ENCODE measurements at regions not wholly inside any gene's neighbourhood (a gene's known extent, or its start where the extent isn't known, plus 50 kb on each side); places are given as distances from the start of the nearest gene placed in this dataset.

DNA sequence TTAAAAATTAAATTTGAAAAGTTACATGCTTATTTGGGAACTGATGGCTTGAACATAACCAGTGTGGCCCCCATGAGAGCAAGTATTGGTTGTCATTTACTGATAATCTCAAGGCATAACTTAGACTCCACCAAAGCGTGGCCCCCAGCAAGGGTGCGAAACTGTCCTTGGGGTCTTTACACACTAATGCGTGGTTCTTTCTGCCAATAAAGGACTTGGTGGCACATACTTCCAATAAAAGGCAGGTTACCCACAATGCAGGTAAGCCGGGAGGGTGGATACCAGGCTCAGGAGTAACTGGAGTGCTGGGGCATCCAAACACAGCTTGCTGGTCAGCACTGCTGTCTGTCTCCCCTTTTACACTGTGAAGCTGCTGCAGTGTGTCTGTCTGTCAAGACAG is 278.2 kb upstream of the NCKAP5 start:
- no peak overlapping the region for H3K9ac ChIP-seq (ENCODE audit: extremely low read depth, insufficient read length, low read length)
- H3K4ac ChIP-seq (ENCODE audit: low read depth, low read length) = no peak overlapping the region
- H3K27ac Mint-ChIP-seq = no peak overlapping the region
- H2BK120ac ChIP-seq (ENCODE audit: low read depth, low read length, poor library complexity, severe bottlenecking) = no peak overlapping the region
- H3T11ph ChIP-seq (ENCODE audit: low read length) = no peak overlapping the region
- no peaks in the 10 kb centered on the region for H3K79me1 ChIP-seq (ENCODE audit: insufficient read depth, low read depth, low read length, poor library complexity, severe bottlenecking)
- H2BK15ac ChIP-seq (ENCODE audit: low read depth, low read length) = no peak overlapping the region
- H4K8ac ChIP-seq (replicated peaks; ENCODE audit: insufficient read length, low read depth, low read length) = no peak overlapping the region
- H3K27me3 ChIP-seq (ENCODE audit: insufficient read depth, low read length) = no peaks in the 10 kb centered on the region
- H3K9me3 ChIP-seq (ENCODE audit: control insufficient read depth, low read depth, low read length) = no peaks in the 10 kb centered on the region
- H2BK5ac ChIP-seq (ENCODE audit: insufficient read length, low read length) = no peak overlapping the region
- H3K14ac ChIP-seq (ENCODE audit: insufficient read depth, low read length) = no peak overlapping the region
- H2AK5ac ChIP-seq (ENCODE audit: insufficient read length, low read length) = no peak overlapping the region
- H3K79me2 ChIP-seq (ENCODE audit: insufficient read depth, low read length) = no peaks in the 10 kb centered on the region
- TF ChIP-seq, protein P1, sequence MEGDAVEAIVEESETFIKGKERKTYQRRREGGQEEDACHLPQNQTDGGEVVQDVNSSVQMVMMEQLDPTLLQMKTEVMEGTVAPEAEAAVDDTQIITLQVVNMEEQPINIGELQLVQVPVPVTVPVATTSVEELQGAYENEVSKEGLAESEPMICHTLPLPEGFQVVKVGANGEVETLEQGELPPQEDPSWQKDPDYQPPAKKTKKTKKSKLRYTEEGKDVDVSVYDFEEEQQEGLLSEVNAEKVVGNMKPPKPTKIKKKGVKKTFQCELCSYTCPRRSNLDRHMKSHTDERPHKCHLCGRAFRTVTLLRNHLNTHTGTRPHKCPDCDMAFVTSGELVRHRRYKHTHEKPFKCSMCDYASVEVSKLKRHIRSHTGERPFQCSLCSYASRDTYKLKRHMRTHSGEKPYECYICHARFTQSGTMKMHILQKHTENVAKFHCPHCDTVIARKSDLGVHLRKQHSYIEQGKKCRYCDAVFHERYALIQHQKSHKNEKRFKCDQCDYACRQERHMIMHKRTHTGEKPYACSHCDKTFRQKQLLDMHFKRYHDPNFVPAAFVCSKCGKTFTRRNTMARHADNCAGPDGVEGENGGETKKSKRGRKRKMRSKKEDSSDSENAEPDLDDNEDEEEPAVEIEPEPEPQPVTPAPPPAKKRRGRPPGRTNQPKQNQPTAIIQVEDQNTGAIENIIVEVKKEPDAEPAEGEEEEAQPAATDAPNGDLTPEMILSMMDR (conservative IDR thresholded peaks at IDR 0.05) = no peak
- no peak overlapping the region for H3K4me3 Mint-ChIP-seq
- H3K36me3 Mint-ChIP-seq (ENCODE audit: insufficient read depth in 1 of 3, low read depth in 3 of 3) = no peaks in the 10 kb centered on the region
- H3K27ac ChIP-seq (ENCODE audit: insufficient read length, low read depth, low read length) = no peak overlapping the region
- H3K27me3 Mint-ChIP-seq (ENCODE audit: low read depth) = peaks cover 7% of the 10 kb centered on the region
- no peaks in the 10 kb centered on the region for H4K20me1 ChIP-seq (ENCODE audit: control insufficient read depth, insufficient read depth, insufficient read length)
- no peak for DNase-seq
- H3K4me2 ChIP-seq (ENCODE audit: insufficient read depth, insufficient read length, low read length) = no peak overlapping the region
- no peaks in the 10 kb centered on the region for H3K23me2 ChIP-seq (ENCODE audit: insufficient read length, low read depth, low read length, poor library complexity, severe bottlenecking)
- H2AFZ ChIP-seq (ENCODE audit: low read length) = no peak overlapping the region
- H3K4me1 ChIP-seq (ENCODE audit: insufficient read depth, low read length) = no peaks in the 10 kb centered on the region
- H3K9me3 Mint-ChIP-seq = peaks cover 1 to 4% of the 10 kb centered on the region in 2 experiments; a peak in 3 of 5 replicates
- no peak overlapping the region for H4K91ac ChIP-seq (ENCODE audit: insufficient read length, low read depth, low read length)
- no peak overlapping the region for H2BK12ac ChIP-seq (ENCODE audit: insufficient read length, low read depth, low read length)
- no peak overlapping the region for H4K5ac ChIP-seq (ENCODE audit: insufficient read length, low read depth, low read length)
- no peak overlapping the region for H2BK20ac ChIP-seq (ENCODE audit: low read depth, low read length, poor library complexity, severe bottlenecking)
- no peak overlapping the region for H3K18ac ChIP-seq (ENCODE audit: insufficient read length, low read depth, low read length)
- no CpG with 5 or more reads among the region's 4 CpGs for WGBS (ENCODE audit: extremely low coverage, insufficient read length, low lambda C conversion rate)
- H3K23ac ChIP-seq (ENCODE audit: insufficient read length, low read depth, low read length) = no peak overlapping the region
- no peak overlapping the region for H3K56ac ChIP-seq (ENCODE audit: insufficient read length, low read depth, low read length)
- H3K4me1 Mint-ChIP-seq = peaks cover 9 to 15% of the 10 kb centered on the region in 2 experiments
